ENCODE measurements at regions not wholly inside any gene's neighbourhood (a gene's known extent, or its start where the extent isn't known, plus 50 kb on each side); places are given as distances from the start of the nearest gene placed in this dataset.
"Not testable (repeated sequence)": the region's sequence is repeated elsewhere in the genome, so short reads cannot be mapped to it uniquely, and the experiment has no call there.

DNA sequence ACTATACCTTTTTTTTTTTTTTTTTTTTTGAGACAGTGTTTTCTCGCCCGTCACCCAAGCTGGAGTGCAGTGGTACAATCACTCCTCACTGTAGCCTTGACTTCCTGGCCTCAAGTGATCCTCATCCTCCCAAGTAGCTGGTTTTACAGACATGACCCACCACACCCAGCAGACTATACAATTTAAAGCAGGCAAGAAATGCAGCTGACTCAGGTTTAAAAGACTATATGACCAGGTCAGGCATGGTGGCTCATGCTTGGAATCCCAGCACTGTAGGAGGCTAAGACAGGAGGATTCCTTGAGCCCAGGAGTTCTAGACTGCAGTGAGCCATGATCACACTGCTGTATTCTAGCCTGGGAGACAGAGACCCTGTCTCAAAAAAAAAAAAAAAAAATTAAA lies 89.5 kb upstream of the AUTS2 start:
- no peak for DNase-seq

DNA sequence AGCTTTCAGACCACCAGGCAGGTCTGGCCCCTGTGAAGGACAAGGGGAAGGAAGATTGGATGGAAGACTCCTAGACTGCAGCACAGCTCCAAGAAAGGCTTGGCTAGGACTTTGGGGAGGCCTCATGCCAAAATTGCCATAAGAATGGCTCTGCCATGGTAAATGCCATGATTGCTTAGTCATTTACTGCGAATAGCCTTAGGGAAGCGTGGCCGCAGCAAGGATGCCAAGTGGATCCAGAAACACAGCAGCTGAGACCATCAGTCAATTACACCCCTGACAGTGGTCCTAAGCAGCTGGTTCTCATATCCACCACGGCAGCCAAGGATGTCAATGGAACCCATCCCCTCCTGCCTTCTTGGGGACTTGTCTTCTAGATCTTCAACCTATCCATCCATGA lies 88.2 kb upstream of the AUTS2 start:
- DNase-seq, result no peak

DNA sequence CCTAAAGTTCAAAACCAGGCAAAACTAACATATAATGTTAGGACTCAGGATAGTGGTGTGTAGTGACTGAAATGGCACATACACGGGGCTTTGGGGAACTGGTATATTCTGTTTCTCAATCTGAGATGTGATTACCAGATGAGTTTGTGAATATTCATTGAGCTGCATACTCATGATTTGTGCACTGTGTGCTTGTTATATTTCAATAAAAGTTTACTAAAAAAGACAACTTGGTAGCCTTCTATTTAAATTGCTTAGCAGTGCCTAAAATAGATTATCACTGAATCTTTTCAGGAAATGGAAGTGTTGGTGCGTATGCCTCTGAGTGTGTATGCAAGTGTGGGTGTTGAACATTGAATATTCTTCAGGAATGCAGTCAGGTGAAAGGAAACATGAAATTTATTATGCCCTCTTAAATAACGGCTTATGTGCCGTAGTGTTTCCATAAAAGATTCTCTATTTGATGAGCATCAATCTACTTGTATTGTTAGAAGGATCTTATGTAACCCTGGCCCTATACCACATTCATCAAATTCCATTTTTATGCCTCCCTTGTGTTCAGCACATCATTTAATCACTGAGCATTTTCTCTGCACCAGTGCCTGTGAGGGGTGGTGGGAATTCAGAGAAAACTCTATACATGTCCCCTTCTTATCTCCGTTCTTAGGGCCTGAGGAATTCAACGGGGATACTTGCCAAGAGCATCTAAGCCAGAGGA lies 82.6 kb upstream of the AUTS2 start:
- DNase-seq, result no peak

DNA sequence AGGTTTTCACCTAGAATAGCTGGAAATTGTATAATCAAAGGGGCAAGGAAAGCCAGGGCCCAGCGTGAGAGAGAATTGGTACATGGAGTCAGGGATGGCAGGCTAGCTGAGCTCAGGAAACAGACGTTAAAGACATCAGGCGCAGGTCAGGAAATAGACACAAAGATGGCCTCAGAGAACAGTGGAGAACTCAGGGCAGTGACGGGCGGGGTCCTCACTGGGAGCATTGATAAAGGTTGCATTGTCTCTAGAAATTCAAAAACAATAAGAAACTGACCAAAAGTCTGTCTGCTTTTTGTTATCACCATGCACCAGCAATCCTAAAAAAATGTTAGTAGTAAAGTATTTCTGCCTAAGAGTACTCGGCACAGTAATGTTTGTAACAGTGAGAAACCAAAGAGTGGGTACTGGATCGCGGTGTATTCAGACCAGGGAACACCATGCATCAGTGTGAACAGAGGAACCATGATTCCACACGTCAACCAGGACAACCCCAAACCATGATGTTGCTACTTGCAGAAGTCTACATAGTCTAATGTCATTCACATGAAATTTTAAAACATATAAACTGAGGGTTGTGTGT lies 81.9 kb upstream of the AUTS2 start:
- no peak for DNase-seq

DNA sequence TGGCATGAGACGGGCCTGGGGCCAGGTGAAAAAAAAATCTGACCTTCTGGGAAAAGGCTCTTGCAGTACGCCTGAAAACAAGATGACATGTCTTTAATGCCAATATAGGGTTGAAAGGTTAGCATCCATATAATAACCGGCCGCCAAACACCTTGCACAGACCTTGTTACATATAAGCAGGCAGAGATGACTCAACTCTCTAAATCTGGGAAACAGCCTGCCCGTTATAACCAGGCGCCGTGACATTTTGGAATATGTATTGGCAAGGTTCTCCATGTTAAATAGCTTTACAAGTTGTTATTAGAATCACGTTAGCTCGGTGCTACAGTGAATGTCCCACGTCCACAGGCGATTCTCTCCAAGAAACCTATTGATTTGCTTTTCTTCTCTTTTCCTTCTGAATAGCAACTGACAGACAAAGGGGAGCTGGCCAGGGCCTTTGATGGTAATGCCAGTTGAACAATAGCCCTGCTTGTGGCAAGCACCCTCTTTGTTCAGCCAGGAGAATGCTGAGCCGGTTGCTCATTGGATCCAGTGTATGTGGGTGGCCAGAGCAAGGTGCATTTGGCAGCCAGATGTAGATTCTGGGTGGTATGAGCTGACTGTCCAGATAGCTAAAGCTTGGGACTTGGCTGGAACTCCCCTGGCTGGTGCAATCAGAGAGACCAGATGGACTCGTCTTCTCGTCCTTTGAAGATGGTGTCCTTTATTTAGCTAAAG lies 80.1 kb upstream of the AUTS2 start:
- no peak for DNase-seq

DNA sequence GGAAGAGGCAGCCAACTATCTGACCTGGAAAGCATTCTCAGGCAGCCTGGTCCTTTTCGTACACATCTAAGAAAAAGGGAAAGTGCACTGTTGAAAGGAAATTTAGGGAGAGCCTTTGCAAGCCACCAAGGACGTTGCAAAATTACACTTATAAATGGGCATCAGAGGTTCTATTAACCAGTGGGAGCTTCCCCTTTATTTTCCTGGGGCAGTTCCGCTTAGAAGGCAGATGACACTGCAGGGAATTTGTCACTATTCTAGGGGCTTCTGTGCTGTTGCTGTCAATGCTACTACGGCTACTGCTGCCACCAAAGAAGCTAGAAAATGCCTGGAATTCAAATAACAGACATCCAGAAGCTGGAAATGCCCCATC lies 79.6 kb upstream of the AUTS2 start:
- DNase-seq, result no peak

DNA sequence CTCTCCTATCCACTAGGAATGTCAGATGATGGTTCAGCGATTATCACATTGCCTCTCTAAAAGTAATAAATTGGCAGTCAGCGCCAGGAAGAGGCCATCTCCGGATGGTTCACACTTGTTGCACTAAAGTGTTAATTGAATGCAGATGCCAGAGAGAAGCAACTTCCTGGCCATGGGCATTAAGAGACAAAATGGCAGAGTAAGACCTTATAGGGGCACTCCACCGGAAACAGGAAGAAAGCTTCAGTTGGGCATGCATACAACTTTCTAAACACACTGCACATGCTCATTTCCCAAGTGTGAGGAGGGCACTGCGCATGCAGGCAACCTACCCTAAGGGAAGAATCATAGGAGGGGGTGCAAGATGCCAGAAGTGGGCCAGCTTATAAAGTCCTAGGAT lies 71.7 kb upstream of the AUTS2 start:
- no peak for DNase-seq

DNA sequence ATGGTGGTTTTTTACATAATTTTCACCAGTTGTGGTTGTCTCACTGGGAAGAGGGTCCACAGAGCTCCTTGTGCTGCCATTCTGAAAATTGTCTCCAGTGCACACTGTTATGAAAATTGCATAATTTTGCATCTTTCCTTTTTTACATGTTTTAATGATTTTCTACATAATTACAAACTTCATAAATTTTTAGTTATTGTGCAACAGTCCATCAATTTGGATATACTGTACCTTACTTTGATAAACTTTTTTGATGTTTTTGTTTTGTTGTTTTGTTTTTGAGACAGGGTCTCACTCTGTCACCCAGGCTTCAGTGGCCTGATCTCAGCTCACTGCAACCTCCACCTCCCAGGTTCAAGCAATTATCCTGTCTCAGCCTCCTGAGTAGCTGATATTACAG lies 70.6 kb upstream of the AUTS2 start:
- no peak for DNase-seq

DNA sequence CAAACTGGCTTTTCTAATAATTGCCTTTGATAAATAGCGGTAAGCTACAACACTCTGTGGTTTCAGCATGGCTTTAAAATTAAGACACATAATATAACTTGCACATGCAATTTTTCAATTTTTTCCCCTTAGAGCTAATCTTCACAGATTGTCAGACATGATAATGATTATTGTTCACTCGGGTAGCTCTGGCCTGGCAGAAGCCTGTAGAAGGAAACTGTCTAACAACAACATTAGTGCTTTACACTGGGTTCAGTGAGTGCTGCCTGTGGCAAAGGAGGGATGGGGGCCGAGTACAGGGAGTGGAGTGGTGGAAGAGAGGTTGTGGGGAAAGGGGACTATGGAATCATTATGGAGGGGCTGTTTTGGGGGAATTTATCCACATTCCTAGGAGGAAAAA lies 67.2 kb upstream of the AUTS2 start:
- DNase-seq, result no peak

DNA sequence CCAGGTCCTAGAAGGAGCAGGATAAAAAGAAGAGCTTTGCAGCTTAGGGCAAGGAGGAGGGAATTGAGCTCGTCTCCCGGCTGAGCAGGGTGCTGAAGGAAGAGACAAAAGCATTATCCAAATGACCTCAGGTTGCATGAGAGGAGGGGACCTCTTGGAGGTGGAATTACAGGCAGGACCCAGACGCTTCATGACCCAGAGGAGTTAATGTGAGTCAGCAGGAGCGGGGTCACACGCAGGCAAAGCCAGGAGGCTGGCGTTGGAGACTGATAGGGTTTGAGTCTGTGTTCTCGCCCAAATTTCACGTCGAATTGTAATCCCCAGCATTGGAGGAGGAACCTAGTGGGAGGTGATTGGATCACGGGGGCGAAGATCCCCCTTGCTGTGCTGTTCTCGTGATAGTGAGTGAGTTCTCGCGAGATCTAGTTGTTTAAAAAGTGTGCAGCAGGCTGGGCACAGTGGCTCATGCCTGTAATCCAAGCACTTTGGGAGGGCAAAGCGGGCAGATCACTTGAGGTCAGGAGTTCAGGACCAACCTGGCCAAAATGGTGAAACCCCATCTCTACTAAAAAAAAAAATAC lies 63.7 kb upstream of the AUTS2 start:
- no peak for DNase-seq

DNA sequence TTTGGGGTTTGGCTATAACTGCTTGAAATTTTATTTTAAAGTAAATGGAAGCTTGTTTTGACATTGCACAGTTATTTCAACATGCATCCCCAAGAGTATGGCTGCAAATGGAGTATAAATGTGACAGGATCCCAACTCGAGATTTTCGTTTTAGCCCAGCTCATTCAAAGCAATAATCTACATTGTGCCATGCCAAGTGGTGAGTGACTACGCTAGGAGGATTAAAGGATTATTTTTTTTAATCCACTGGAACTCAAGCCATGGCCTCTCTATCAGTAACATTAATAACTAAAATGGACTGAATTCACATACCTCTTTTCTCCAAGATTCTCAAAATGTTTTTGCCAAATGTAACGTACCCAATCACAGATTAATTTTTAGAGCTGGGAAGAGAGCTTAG lies 60.6 kb upstream of the AUTS2 start:
- no peak for DNase-seq

DNA sequence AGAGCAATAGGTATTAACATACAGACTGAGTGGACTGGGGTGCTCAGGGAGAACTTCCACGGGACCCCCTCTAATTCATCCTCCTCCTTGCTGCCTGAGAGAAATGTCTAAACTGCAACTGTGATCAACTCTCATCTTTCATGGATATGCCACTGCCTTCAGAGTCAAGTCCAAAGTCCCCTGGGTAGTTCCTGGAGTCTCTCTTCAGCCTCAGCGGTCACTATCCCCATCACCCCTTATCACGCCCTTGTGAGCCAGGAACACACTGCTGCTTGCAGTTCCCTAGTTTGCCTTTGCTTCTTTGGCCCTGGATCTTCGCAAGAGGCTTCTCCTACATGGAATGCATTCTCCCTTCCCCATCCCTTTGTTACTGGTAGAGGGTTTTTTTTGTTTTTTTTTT lies 58.7 kb upstream of the AUTS2 start:
- DNase-seq, result no peak

DNA sequence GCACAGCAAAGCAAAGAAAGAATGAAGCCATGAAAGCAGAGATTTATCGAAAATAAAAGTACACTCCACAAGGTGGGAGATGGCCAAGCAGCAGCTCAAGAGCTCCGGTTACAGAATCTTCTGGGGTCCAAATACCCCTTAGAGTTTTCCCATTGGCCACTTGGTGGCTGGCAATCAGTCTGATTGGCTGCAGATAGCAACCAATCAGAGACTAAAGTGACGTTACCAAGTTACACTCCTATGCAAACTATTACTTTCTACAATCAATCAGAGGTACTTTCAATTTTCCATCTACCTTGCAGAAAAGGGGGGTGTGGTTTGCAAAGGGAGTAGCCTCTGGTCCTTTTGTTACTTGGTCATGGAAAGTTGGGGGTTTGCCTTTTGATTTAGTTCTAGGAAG lies 58.0 kb upstream of the AUTS2 start:
- DNase-seq, result no peak

DNA sequence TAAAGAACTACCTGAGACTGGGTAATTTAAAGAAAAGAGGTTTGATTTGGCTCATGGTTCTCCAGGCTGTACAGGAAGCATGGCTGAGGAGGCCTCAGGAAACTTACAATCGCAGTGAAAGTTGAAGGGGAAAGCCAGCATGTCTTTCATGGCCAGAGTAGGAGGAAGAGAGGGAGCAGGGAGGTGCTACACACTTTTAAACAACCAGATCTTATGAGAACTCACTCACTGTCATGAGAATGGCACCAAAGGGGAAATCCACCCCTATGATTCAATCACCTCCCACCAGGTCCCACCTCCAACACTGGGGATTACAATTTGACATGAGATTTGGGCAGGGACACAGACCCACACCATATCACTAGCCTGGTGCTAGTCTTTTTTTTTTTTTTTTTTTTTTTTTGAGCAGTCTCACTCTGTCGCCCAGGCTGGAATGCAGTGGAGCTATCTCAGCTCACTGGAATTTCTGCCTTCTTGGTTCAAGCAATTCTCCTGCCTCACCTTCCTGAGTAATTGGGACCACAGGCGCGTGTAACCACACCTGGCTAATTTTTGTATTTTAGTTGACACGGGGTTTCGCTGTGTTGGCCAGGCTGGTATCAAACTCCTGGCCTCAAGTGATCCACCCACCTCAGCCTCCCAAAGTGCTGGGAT lies 56.4 kb upstream of the AUTS2 start:
- not testable (repeated sequence) for DNase-seq

DNA sequence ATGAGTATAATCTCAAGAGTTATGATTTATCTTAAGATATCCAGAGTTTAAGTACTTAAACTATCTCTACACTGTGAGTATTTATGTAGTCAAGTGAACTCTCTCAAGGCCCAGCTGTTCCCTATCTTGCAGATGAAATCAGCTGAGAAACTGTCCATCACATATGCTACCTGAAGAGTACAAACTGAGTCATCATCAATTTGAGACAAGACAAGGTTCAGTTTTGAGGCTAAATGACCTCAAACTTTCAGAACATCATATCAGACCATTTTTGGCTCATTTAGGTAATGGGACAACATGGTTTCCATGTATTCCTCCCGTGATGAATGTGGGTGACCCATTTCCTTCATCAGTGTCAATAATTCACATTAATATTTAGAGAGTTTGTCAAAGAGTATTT lies 53.1 kb upstream of the AUTS2 start:
- no peak for DNase-seq

Data from right forelimb (tissue), 1 donor.